HG03135 (cell line): ENCODE measurements at regions not wholly inside any gene's neighbourhood (a gene's known extent, or its start where the extent isn't known, plus 50 kb on each side); places are given as distances from the start of the nearest gene placed in this dataset.

Source experiments
- ATAC-seq: cut with Tn5 transposase; IDR thresholded peaks from one replicate; pipeline ENCODE4 v1.9.1; 2021; ENCODE audit warnings: mild to moderate bottlenecking, moderate library complexity; ENCODE audit not compliant: unreplicated experiment

GRCh38 chr7:155138204-155138603 lies 68.1 kb downstream of the HTR5A start:
- no peak for ATAC-seq

- no peak for ATAC-seq
Measured at GRCh38 chr7:155141562-155141961, 71.4 kb downstream of the HTR5A start.

- ATAC-seq, result no peak
Measured at GRCh38 chr7:155143381-155143780, 73.3 kb downstream of the HTR5A start.

GRCh38 chr7:155144371-155144770 lies 74.2 kb downstream of the HTR5A start:
- ATAC-seq, result no peak

GRCh38 chr7:155145477-155146255 lies 75.5 kb downstream of the HTR5A start:
- no peak for ATAC-seq

GRCh38 chr7:155147172-155147571 lies 77.0 kb downstream of the HTR5A start:
- ATAC-seq, result no peak

- no peak for ATAC-seq
Measured at GRCh38 chr7:155147624-155148023, 77.5 kb downstream of the HTR5A start.

GRCh38 chr7:155153676-155154075 lies 83.6 kb downstream of the HTR5A start:
- no peak for ATAC-seq

- ATAC-seq, result no peak
Measured at GRCh38 chr7:155154586-155154985, 84.5 kb downstream of the HTR5A start.

GRCh38 chr7:155161690-155162089 lies 91.6 kb downstream of the HTR5A start:
- no peak for ATAC-seq

GRCh38 chr7:155162422-155162821 lies 92.3 kb downstream of the HTR5A start:
- no peak for ATAC-seq

GRCh38 chr7:155163696-155164095 lies 93.6 kb downstream of the HTR5A start:
- no peak for ATAC-seq

GRCh38 chr7:155164316-155164715 lies 94.2 kb downstream of the HTR5A start:
- ATAC-seq, result no peak

GRCh38 chr7:155166108-155166507 lies 96.0 kb downstream of the HTR5A start:
- ATAC-seq, result no peak

GRCh38 chr7:155166673-155167370 lies 96.7 kb downstream of the HTR5A start:
- ATAC-seq, result no peak

GRCh38 chr7:155167706-155168365 lies 97.7 kb downstream of the HTR5A start:
- ATAC-seq, result no peak

GRCh38 chr7:155168597-155169480 lies 98.7 kb downstream of the HTR5A start:
- ATAC-seq, result no peak

GRCh38 chr7:155169498-155170065 lies 99.5 kb downstream of the HTR5A start:
- ATAC-seq, result no peak

- no peak for ATAC-seq
Measured at GRCh38 chr7:155170331-155170730, 100.2 kb downstream of the HTR5A start.

- no peak for ATAC-seq
Measured at GRCh38 chr7:155172141-155172540, 102.0 kb downstream of the HTR5A start.

GRCh38 chr7:155173905-155174304 lies 103.8 kb downstream of the HTR5A start:
- no peak for ATAC-seq
